ENCODE measurements at regions not wholly inside any gene's neighbourhood (a gene's known extent, or its start where the extent isn't known, plus 50 kb on each side); places are given as distances from the start of the nearest gene placed in this dataset.
"Not testable (repeated sequence)": the region's sequence is repeated elsewhere in the genome, so short reads cannot be mapped to it uniquely, and the experiment has no call there.

GRCh38 chr16:65570261-65570660 lies 448.4 kb upstream of the CDH11 start (continued):
- TF ChIP-seq, protein P1, sequence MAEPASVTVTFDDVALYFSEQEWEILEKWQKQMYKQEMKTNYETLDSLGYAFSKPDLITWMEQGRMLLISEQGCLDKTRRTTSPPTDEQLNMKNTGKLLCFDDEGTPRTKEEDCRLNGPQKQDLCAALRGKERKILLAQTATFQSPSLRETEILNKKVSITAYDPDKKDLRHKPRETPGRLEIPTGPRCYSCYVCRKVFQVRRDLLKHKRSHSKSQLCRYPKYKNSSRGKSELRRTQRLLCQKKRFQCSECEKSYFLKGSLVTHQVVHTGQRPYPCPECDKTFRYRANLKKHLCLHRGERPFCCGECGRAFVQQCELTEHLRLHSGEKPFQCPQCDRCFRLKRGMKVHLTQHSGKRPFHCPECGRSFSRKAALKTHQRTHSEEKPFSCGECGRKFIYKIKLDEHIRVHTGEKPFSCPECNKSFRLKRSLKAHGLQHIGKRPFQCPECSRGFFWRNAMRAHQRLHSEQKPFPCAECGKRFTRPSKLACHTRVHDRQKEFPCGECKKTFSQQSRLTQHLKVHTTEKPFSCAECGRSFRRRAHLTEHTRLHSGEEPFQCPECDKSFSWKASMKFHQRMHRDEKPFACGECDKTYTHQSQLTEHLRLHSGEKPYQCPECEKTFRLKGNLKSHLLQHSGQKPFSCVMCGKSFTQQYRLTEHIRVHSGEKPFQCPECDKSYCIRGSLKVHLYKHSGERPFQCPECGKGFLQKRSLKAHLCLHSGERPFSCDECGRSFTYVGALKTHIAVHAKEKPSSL (CRISPR knock-in tag; conservative IDR thresholded peaks at IDR 0.05): no peak

DNA sequence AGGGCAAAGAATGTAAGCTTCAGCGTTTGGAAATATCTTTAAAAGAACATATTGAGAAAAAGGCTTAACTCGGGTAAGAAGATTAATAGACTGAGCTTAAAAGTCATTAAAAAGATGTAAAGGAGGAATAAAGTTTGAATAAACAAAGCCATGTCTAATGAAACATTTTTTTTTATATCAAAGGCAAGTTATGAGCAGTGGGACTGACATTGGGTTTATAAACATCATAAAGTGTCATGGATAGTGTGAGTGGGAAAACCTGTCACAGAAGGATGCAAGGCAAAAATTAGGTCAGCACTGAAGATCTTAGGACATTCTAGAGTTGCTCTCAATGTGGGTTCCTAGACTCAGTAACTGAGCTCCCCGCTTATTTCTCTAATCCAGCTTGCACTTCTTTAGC lies 438.0 kb upstream of the CDH11 start:
- DNase-seq (ENCODE audit: low spot score) (no peak), ATAC-seq (no peak)
- POLR2A ChIA-PET: interaction anchor here (0.6 kb wide), 1 partner anchor 125 kb away, joined by 5 read pairs; no protein-coding TSS in a partner anchor
- peaks cover 17% of the 10 kb centered on the region for H3K36me3 Mint-ChIP-seq
- H3K27ac Mint-ChIP-seq: no peak overlapping the region
- peaks cover 30% of the 10 kb centered on the region for H3K9me3 Mint-ChIP-seq
- CTCF ChIA-PET: interaction anchor here (0.7 kb wide), 1 partner anchor 12 kb away, joined by 3 read pairs; no protein-coding TSS in a partner anchor
- TF ChIP-seq SMAD4 (CRISPR knock-in tag; IDR thresholded peaks at IDR 0.05) (no peak), ETV6 (CRISPR knock-in tag; IDR thresholded peaks at IDR 0.05) (no peak), TCF7 (CRISPR knock-in tag; IDR thresholded peaks at IDR 0.05; ENCODE audit: low read depth) (no peak), NR1H2 (CRISPR knock-in tag; IDR thresholded peaks at IDR 0.05) (no peak), ELF4 (CRISPR knock-in tag; IDR thresholded peaks at IDR 0.05; ENCODE audit: low read depth) (no peak), ZNF263 (CRISPR knock-in tag; IDR thresholded peaks at IDR 0.05; ENCODE audit: low read depth) (no peak), HMGA2 (CRISPR knock-in tag; IDR thresholded peaks at IDR 0.05) (no peak)
- TF ChIP-seq, protein P2, sequence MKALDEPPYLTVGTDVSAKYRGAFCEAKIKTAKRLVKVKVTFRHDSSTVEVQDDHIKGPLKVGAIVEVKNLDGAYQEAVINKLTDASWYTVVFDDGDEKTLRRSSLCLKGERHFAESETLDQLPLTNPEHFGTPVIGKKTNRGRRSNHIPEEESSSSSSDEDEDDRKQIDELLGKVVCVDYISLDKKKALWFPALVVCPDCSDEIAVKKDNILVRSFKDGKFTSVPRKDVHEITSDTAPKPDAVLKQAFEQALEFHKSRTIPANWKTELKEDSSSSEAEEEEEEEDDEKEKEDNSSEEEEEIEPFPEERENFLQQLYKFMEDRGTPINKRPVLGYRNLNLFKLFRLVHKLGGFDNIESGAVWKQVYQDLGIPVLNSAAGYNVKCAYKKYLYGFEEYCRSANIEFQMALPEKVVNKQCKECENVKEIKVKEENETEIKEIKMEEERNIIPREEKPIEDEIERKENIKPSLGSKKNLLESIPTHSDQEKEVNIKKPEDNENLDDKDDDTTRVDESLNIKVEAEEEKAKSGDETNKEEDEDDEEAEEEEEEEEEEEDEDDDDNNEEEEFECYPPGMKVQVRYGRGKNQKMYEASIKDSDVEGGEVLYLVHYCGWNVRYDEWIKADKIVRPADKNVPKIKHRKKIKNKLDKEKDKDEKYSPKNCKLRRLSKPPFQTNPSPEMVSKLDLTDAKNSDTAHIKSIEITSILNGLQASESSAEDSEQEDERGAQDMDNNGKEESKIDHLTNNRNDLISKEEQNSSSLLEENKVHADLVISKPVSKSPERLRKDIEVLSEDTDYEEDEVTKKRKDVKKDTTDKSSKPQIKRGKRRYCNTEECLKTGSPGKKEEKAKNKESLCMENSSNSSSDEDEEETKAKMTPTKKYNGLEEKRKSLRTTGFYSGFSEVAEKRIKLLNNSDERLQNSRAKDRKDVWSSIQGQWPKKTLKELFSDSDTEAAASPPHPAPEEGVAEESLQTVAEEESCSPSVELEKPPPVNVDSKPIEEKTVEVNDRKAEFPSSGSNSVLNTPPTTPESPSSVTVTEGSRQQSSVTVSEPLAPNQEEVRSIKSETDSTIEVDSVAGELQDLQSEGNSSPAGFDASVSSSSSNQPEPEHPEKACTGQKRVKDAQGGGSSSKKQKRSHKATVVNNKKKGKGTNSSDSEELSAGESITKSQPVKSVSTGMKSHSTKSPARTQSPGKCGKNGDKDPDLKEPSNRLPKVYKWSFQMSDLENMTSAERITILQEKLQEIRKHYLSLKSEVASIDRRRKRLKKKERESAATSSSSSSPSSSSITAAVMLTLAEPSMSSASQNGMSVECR (CRISPR knock-in tag; IDR thresholded peaks at IDR 0.05; ENCODE audit: borderline replicate concordance): no peak
- no peaks in the 10 kb centered on the region for H3K4me1 Mint-ChIP-seq
- H3K27me3 Mint-ChIP-seq (ENCODE audit: low read depth): peaks cover 7% of the 10 kb centered on the region
- H3K4me3 Mint-ChIP-seq: no peak overlapping the region

DNA sequence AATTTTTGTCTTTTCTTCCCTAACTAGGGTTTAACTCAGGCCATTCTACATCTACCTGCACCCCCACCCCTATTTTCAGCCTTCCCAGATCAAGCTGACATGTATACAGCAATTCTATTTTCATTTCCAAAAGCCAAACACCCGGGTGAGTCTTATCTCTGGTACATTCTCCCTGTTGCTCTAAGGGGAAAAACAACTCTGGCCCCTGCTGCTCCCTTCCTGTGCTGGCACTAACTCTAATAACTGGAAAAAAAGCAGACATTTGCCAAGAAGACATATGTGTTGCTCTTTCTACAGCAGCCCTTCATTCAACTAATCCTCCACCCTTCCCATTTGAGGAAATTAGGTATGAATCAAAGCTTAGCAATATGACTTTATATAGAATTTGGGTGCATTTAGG lies 427.8 kb upstream of the CDH11 start:
- CTCF ChIA-PET; H3K4me3 Mint-ChIP-seq; DNase-seq (ENCODE audit: low spot score); H3K27ac Mint-ChIP-seq; ATAC-seq; H3K27me3 Mint-ChIP-seq (ENCODE audit: low read depth); POLR2A ChIA-PET: not testable (repeated sequence)
- Mint-ChIP-seq H3K4me1 (peaks cover 30% of the 10 kb centered on the region), H3K9me3 (peaks cover 36% of the 10 kb centered on the region), H3K36me3 (peaks cover 33% of the 10 kb centered on the region)

- H3K4me3 Mint-ChIP-seq: no peak overlapping the region
- CTCF ChIA-PET: interaction anchor here (0.7 to 1.1 kb wide), 5 partner anchors 10 to 722 kb away, joined by 3 to 4 read pairs (median 3); no protein-coding TSS in a partner anchor
- no peak overlapping the region for H3K27ac Mint-ChIP-seq
- H3K9me3 Mint-ChIP-seq: peaks cover 32% of the 10 kb centered on the region
- TF ChIP-seq FOXK1 (CRISPR knock-in tag; IDR thresholded peaks at IDR 0.05): no peak
- TF ChIP-seq CREM (CRISPR knock-in tag; IDR thresholded peaks at IDR 0.05): no peak
- no peak for TF ChIP-seq ZNF416 (CRISPR knock-in tag; IDR thresholded peaks at IDR 0.05)
- peaks cover 30% of the 10 kb centered on the region for H3K4me1 Mint-ChIP-seq
- H3K36me3 Mint-ChIP-seq: peaks cover 29% of the 10 kb centered on the region
- ATAC-seq (peak; percentile 90), DNase-seq (ENCODE audit: low spot score) (peak; percentile 21)
- peaks cover 5% of the 10 kb centered on the region for H3K27me3 Mint-ChIP-seq (ENCODE audit: low read depth)
- POLR2A ChIA-PET: no interaction called here
Measured at GRCh38 chr16:65548470-65548869, 426.6 kb upstream of the CDH11 start.

All from WTC11 (cell line).